HG03175 (cell line): ENCODE measurements at regions not wholly inside any gene's neighbourhood (a gene's known extent, or its start where the extent isn't known, plus 50 kb on each side); places are given as distances from the start of the nearest gene placed in this dataset.

Source experiments
- ATAC-seq: cut with Tn5 transposase; IDR thresholded peaks from one replicate; pipeline ENCODE4 v1.9.1; 2021; ENCODE audit warnings: mild to moderate bottlenecking, moderate library complexity; ENCODE audit not compliant: unreplicated experiment

DNA sequence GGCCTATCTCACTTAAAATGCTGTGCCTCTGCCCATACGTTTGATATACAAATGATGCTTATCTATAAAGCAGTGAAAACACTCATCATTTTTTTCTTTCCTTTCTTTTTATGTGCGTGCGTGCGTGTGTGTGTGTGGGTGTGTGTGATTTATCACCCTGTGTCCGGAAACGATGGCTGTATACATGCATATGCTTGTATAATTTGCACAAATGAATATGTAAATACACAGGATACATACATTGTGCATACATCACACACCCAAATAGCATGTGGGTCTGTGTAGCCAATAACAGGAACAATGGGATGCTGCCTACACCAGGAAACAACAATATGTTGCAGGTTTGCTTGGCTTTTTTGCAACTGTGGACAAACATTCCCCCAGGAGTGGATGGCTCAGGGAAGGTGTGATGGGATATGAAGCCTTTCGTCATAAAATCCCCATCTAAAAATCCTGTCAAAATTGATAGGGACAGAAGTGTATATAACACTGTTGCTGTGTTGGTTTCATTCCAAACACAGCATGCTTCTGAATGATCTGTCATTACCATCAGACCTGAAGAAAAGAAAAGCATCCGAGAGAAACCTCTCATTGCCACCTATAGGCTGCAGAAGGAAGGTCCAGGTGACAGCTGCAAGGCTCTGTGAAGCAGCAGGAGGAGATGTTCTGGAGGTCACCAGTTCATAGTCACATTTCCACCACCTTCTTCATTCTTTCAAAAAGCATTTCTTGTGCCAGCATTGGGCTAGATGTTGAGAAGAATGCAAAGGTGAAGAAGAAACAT is 503.9 kb upstream of the NR2F2 start:
- no peak for ATAC-seq

- ATAC-seq, result no peak
Measured at GRCh38 chr15:95829062-95829461, 501.4 kb upstream of the NR2F2 start.

DNA sequence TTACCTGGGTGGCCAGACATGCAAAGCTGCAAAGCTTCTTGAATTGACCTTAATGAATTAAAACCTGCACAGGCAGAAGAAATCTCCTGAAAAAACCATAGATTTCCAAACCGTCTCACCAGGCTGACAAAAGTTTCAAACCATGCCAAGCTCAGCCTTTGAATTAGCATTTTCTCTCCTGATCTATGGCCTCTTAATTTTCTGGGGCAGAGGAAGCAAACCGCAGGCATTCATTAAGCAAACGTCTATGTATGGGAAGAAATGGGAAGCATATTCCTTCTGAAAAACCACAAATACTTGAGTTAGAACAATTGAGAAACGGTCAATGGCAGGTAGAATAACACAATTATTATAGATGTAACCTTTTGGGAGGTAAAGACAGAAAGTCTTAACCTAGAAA is 500.2 kb upstream of the NR2F2 start:
- ATAC-seq, result no peak

GRCh38 chr15:95832668-95833067 is 497.8 kb upstream of the NR2F2 start:
- no peak for ATAC-seq

- no peak for ATAC-seq
Measured at GRCh38 chr15:95834028-95834804, 496.3 kb upstream of the NR2F2 start.

DNA sequence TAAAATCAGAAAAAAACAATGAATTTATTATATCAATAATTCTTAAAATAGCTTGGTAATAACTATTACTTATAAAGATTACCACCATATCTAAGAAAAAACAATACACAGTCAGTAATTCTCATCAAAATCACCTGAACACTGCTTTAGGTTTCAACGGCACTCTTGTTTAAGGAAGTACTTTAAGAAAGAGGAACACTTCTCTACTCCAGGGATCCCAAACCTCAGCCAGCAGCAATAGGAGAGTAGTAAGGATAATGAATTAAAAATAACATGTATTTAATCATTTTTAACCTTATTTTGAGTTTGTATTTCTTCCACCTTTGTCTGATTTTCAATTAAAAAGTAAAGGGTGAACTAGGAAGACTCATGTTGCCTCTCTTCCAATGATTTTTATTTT is 494.0 kb upstream of the NR2F2 start:
- ATAC-seq, result no peak

DNA sequence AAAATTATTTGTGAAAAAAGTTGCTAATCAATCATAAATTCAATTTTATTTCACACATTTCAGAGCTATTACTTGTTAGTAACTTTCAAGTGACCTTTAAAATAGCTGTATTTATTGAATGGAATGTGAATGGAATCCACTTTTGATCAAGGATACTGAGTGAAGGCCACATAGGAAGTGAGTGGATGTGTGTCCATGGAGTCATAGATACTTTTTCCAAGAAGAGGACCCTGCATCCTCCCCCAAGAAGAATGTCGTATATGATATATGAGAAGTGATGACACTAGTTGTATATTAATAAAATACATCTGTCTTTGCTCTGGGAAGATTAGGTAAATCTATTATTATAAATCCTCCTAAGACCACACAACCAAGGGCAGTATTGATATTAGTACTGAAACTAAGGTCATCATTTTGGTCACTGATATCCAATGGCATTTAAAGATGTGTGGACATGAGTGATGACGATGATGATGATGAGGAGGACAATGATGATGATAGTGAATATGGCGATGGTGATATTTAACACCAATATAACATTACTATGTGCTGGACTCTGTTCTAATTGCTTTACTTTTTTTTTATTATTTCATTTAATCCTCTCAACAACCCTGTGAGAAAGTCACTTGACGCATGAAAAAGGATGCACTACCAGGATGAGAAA is 493.0 kb upstream of the NR2F2 start:
- no peak for ATAC-seq

- peak; percentile 52 for ATAC-seq
Measured at GRCh38 chr15:95839367-95839782, 491.1 kb upstream of the NR2F2 start.

GRCh38 chr15:95840004-95840403 is 490.5 kb upstream of the NR2F2 start:
- ATAC-seq, result no peak

DNA sequence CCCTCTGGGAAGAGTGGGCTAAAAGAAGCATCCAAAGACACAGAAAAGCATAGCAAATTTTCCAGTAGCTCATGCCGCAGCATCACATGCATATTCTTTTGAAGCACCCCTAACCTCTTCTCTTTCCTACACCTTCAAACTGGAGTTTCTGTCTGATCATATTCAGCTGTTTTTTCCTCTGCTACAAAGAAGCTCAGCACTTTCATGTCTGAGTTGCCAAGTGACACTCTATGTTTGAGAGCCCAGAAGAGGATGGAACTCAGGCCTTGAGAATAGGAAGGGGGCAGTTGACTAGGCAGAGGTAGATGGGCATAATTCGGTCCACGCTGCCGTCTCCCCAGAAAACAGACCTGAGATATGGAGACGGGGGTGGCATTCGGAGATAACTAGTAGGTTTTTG is 489.6 kb upstream of the NR2F2 start:
- no peak for ATAC-seq

- no peak for ATAC-seq
Measured at GRCh38 chr15:95842576-95842975, 487.9 kb upstream of the NR2F2 start.

DNA sequence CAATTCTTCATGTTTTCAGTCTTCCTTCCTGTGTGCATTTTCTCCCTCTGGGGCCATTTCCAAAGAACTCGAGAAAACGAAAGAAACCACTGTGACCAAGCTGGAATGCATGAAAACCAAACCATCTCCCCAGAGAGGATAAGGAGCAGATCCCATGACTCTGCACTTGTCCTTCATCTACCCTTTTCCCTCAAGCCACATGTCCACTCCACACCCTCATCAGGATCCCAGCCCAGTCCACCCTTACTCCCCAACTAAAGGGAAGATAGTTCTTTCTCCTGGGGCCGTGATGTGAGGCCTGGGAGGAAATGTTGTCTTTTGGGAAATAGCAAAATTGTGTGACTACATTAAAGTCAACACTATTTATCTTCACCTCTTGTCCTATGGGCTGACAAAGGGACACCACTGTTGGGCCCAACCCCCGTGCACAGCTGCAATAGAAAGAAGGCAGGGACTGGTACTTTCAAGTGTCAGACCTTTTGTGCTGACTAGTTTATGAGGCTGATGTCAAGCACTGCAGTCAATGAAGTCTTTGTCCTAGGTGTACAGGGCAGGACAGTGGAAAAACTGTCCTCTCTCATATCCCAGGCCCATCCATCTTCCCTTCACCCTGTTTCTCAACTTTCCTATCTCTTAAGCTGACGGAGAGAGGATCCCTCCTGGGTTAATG is 487.1 kb upstream of the NR2F2 start:
- no peak for ATAC-seq

DNA sequence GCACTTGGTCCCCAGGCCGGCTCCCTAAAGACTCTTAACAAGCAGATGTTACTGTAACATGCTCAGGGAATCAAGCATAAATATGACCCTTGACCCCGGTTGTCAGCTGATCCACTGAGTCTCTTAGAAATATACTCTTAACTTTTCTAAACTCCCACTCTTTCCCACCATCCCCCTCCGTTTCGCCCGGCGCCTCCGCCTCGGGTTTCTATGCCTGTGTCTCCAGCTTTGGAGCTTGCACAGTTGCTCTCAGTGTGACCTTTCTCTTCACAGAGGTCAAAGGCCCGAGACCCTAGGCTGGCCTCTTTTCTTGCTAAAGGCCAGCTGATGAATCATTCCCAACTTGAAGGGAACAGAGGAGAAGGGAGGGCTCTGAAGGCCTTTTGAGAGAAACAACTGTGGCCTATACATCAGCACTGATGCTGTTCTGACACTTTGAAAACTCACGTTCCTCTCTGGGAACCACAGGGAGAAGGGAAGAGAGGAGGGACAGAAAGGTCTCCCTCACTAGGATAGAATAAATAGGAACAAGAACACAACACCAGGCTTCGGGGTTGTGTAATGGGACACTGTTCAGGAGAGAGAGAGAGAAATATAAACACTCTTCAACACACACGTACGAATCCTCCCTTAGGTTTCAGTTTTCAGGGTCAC is 484.5 kb upstream of the NR2F2 start:
- no peak for ATAC-seq

DNA sequence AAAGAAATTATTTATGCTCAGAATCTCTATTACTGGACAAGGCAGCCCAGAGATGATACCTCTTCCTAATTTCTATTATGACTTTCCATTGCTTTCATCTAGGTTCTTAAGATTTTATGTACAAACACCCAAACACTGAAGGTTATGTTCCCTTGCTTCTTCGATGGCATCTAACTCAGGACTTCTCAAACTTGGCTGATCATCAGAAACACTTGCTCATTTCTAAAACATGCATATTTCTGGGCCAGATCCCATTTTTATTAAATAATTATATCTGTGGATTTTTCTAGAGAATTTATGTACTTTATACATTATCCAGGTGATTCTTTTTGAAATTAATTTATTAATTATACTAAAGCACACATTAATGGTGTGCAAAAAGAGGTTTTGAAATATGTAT is 482.4 kb upstream of the NR2F2 start:
- no peak for ATAC-seq

- no peak for ATAC-seq
Measured at GRCh38 chr15:95850837-95851236, 479.7 kb upstream of the NR2F2 start.

DNA sequence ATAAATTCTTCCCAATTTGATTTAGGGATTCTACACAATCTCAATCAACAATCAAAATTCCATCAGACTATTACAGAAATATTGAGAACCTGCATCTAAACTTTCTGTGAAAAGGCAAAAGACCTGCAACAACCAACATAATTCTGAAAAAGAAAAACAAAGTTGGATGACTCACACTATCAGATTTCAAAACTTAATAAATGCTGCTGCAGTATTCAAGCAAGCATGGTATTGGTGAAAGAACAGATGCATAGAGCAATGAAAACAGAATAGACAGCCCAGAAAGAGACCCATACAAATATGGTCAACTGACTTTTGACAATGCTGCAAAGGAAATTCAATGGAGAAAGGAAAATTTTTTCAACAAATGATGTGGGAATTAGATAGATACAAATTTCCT is 477.1 kb upstream of the NR2F2 start:
- ATAC-seq, result no peak

DNA sequence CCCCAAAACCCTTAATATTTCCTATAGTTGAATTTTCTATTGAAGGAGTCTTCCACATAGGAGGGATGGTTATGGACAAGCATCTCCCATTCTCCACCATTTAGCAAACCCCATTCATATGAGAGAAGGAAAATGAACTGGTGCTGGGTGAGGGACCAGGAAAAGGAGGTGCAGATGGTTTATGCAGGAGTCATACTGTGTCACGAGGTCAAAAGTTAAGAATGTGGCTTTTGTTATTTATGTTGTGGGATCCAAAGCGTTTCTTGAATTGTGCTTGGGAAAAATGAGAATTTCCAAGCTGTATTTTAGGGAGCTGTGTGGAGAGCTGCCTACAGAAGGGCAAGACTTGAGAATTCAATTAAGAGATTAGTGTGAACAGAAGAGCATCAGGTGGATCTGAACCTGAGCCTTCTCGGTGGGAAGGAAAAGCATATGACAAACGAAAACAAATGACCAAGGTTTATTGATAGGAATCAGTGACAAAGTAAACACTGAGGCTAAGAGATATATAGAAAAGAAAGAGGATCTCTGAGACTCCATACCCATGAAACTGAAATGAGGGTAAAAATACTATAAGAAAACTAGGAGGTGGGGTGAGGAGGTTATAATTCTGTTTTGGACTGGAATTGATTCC is 473.3 kb upstream of the NR2F2 start:
- no peak for ATAC-seq

DNA sequence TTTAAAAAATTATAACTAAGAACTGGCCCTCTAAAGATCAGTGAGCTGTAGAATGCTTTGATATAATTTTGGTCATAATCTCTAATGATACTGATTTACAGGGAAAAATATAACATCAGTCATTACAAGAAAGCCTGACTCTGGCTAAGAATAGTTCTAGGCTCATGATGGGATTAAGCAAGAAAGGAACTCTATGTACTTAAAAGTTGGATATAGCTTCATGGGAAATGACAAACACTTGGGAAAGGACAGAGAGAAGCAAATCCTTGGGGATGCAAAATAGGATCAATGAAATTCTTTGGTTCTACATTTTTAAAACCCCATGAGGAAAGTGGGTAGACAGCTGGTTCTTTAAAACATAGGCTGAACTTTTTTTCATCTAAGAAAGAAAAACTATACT is 472.7 kb upstream of the NR2F2 start:
- ATAC-seq, result no peak

- ATAC-seq, result no peak
Measured at GRCh38 chr15:95860406-95860805, 470.1 kb upstream of the NR2F2 start.

- ATAC-seq, result no peak
Measured at GRCh38 chr15:95864467-95864886, 466.0 kb upstream of the NR2F2 start.
